Neural cell (in vitro differentiated cells): ENCODE measurements at regions not wholly inside any gene's neighbourhood (a gene's known extent, or its start where the extent isn't known, plus 50 kb on each side); places are given as distances from the start of the nearest gene placed in this dataset.

ENCODE experiments used
- EP300 ChIP-seq: fragments of 450-650 bp; conservative IDR thresholded peaks from 2 replicates; pipeline ENCODE4 v1.6.1; 2014; ENCODE audit warnings: antibody characterized with exemption, mild to moderate bottlenecking, moderate library complexity; ENCODE audit not compliant: poor library complexity, severe bottlenecking
- EZH2 ChIP-seq: fragments of 200-600, 300-800 bp; shearing (Covaris generic), sonication (generic); IDR thresholded peaks from 2 replicates; pipeline ENCODE4 v1.6.1; 2014; ENCODE audit warnings: antibody characterized with exemption, low read length, borderline replicate concordance, mild to moderate bottlenecking; ENCODE audit not compliant: insufficient read depth, poor library complexity, severe bottlenecking
- MXI1 ChIP-seq: fragments of 450-650 bp; conservative IDR thresholded peaks from 2 replicates; pipeline ENCODE4 v1.6.1; 2014; ENCODE audit warnings: antibody characterized with exemption, mild to moderate bottlenecking; ENCODE audit not compliant: poor library complexity, severe bottlenecking
- POLR2AphosphoS5 ChIP-seq: IDR thresholded peaks from 2 replicates; pipeline ENCODE4 v1.6.1; 2012
- RAD21 ChIP-seq: fragments of 450-650 bp; conservative IDR thresholded peaks from 2 replicates; pipeline ENCODE4 v1.6.1; 2014; ENCODE audit warnings: antibody characterized with exemption, mild to moderate bottlenecking, moderate library complexity
- SMC3 ChIP-seq: fragments of 450-650 bp; conservative IDR thresholded peaks from 2 replicates; pipeline ENCODE4 v1.6.1; 2014; ENCODE audit warnings: antibody characterized with exemption, mild to moderate bottlenecking, moderate library complexity; ENCODE audit not compliant: poor library complexity
- TAF1 ChIP-seq: IDR thresholded peaks from 2 replicates; pipeline ENCODE4 v1.6.1; 2012; ENCODE audit warnings: low read depth
- TF ChIP-seq, protein P1 (sequence below): fragments of 450-650 bp; IDR thresholded peaks from 2 replicates; pipeline ENCODE4 v1.5.1; 2014; ENCODE audit warnings: antibody characterized with exemption, mild to moderate bottlenecking, moderate library complexity; ENCODE audit not compliant: poor library complexity, severe bottlenecking

DNA sequence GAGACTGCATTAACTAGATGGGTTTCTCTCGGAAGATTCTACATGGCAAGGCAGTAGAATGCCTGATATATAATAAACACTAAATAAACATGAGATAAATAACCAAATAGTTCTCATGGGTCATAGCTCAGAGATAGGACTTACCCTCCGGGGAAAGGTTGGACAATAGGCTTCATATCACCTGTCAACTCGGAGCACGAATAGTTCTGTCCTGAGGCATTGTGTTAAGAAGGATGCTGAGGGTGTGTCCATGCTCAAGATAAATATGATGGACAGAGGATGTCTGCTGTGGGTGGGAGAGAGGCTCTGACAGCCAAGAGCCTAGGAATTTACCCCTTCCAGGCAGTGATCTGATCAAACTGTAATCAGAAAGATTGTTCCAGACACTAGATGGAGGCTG lies 474.0 kb downstream of the MIAT start:
- TF ChIP-seq SMC3 (no peak), POLR2AphosphoS5 (no peak), EP300 (no peak), TAF1 (no peak), EZH2 (no peak), MXI1 (no peak), RAD21 (no peak)
- TF ChIP-seq, protein P1, sequence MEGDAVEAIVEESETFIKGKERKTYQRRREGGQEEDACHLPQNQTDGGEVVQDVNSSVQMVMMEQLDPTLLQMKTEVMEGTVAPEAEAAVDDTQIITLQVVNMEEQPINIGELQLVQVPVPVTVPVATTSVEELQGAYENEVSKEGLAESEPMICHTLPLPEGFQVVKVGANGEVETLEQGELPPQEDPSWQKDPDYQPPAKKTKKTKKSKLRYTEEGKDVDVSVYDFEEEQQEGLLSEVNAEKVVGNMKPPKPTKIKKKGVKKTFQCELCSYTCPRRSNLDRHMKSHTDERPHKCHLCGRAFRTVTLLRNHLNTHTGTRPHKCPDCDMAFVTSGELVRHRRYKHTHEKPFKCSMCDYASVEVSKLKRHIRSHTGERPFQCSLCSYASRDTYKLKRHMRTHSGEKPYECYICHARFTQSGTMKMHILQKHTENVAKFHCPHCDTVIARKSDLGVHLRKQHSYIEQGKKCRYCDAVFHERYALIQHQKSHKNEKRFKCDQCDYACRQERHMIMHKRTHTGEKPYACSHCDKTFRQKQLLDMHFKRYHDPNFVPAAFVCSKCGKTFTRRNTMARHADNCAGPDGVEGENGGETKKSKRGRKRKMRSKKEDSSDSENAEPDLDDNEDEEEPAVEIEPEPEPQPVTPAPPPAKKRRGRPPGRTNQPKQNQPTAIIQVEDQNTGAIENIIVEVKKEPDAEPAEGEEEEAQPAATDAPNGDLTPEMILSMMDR, result no peak
